CD4-positive, alpha-beta T cell treated with Interleukin-6 at 100 ng/mL for 8 hours (primary cell): ENCODE measurements at regions not wholly inside any gene's neighbourhood (a gene's known extent, or its start where the extent isn't known, plus 50 kb on each side); places are given as distances from the start of the nearest gene placed in this dataset.

ENCODE experiments used
- DNase-seq: peaks from one replicate; pipeline ENCODE4 v3.0.0-alpha.2; 2020; ENCODE audit warnings: mixed read lengths, low spot score

- no peak for DNase-seq
These were observed 188.8 kb downstream of the TSHZ3 start for GRCh38 chr19:31160336-31160926.

DNA sequence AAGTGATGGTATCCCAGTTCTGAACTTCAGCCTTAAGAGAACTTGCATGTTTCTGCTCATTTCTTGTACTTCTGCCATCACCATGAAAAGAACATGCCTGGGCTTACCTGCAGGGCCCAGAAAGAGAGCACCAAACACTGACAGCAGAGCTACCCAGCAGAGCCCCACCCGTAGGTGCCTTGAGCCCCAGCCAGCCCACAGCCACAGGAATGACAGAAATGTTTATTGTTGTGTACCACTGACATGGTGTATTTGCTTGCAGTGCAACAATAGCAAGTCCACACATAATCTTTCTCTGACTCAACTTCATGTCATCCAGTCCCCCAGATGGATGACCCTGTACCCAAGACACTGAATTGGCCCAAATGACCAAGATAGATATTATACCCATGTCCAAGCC is 195.2 kb downstream of the TSHZ3 start:
- DNase-seq, result no peak

- DNase-seq, result no peak
These were observed 196.3 kb downstream of the TSHZ3 start for GRCh38 chr19:31152906-31153305.

GRCh38 chr19:31149441-31149941 is 199.7 kb downstream of the TSHZ3 start:
- no peak for DNase-seq

DNA sequence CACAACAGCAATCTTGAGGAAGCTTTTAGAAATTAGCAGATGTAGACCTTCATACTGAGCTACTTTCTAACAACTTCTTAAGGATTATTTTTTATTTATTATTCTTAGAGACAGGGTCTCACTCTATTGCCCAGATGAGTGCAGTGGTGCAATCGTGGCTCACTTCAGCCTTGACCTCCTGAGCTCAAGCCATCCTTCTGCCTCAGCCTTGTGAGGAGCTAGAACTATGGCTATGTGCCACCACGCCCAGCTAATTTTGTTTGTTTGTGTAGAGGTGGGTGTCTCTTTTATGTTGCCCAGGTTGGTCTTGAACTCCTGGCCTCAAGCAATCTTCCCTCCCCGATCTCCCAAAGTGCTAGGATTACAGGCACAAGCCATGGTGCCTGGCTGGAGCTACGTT is 200.6 kb downstream of the TSHZ3 start:
- no peak for DNase-seq

DNA sequence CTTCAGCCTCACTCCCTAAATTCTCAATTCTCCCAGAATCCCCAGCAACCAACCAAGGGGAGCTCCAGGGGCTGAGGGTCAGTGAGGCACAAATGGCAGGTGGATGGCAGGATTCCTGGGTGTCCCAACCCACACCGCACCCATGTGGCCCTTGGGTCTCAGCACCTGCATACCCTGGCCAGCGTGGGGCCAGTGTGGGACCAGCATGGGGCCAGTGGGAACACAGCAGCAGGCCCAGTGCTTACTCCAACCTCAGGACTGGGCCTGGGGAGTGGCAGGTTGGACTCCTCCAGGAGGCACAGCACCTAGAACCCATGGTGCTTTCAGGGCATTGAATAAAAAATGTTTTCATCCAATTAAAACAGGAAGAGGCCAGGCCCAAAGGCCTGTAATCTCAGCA is 202.0 kb downstream of the TSHZ3 start:
- no peak for DNase-seq

GRCh38 chr19:31146546-31147183 is 202.6 kb downstream of the TSHZ3 start:
- DNase-seq, result no peak

DNA sequence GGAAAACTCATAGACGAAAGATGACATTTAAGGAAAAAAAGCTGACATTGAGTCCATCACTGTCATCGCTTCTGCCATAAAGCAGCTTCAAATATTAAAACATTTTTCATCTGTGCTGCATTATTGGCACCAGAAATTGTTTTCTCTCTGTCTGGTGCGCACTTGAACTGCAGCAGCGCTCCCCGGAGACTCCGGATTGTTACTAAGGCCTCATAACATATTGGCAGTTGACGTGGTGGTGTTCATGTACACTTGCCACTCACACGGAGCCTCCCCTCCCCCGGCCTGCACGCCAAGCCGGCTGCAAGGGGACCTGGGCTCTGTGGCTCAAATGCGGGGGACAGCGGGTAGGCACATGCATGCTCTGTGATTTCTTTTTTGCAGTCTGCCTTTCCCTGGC is 203.2 kb downstream of the TSHZ3 start:
- DNase-seq, result no peak

DNA sequence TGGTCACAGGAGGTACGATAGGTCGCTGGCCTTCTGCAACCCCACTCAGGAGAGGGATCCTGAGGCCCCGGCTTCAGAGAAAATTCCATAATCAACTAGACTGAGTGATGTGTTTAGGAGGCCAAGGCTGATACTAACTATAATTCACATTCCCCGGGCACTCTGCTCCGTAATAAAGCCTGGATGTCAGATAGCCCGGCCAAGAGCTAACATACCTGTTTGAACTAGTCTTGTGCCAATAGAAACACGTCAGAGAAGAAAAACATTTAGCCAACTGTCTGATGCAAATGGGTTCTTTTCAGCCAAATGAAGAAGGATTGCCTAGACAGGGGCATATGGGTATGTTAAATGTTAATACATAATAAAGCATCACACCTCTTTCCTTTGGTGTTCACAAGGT is 204.2 kb downstream of the TSHZ3 start:
- DNase-seq, result no peak

DNA sequence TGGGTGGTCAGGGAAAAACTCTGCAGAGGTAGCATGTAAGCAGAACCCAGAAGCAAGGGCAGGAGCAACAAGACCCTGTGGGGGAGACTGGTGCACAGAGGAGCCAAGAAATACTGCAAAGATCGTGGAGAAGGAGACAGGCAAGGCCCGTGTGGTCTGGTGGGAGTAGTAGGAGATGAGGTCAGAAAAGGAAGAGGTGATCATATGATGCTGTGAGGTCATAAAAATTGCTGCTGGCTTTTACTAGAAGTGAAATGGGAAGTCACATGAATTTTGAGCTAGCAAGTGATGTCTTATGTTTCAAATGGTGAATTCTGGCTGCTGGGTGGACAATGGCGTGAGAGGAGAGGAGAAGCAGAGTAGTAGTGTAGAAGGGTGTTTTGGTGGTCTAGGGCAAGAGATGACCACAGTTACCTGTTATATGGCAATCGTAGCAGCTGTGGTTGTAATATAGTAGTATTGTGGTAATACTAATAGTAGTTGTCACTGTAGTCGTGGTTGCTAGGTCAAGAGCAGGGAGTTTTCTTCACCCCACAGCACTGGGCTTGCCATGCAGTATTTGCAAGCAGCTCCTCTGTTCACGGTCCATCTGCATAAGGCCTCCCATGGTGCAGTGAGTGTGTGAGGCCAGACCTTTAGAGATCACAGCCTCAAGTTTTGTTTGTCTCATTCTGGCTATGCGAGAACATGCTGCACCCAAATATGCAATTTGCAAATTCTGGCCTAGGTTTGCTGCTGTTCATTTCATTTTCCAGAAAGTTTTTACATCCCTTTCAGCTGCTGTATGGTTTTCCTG is 205.0 kb downstream of the TSHZ3 start:
- DNase-seq, result no peak

DNA sequence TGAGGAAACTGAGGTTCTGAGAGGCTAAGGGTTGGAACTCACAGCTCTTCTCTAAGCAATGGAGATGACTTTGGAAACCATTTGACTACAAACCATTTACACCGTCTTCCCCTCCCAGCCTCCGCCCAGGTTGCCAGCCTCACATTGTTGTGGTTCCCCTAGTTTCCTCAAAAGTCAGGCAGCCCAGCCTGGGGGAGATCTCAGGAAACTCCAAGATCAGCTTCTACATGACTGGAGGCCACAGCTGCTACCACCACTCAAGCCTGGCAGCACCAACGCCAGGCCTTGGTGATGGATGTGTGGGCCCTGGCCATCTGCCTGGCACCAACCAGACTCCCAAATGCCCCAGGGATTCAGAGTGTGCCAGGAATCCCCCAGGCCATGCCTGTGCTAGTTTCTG is 207.9 kb downstream of the TSHZ3 start:
- DNase-seq, result no peak

GRCh38 chr19:31140717-31141116 is 208.5 kb downstream of the TSHZ3 start:
- no peak for DNase-seq

GRCh38 chr19:31139871-31140505 is 209.2 kb downstream of the TSHZ3 start:
- no peak for DNase-seq

- DNase-seq, result no peak
These were observed 211.2 kb downstream of the TSHZ3 start for GRCh38 chr19:31138077-31138476.

GRCh38 chr19:31135841-31136240 is 213.4 kb downstream of the TSHZ3 start:
- DNase-seq, result no peak

- DNase-seq, result no peak
These were observed 216.5 kb downstream of the TSHZ3 start for GRCh38 chr19:31132753-31133110.

DNA sequence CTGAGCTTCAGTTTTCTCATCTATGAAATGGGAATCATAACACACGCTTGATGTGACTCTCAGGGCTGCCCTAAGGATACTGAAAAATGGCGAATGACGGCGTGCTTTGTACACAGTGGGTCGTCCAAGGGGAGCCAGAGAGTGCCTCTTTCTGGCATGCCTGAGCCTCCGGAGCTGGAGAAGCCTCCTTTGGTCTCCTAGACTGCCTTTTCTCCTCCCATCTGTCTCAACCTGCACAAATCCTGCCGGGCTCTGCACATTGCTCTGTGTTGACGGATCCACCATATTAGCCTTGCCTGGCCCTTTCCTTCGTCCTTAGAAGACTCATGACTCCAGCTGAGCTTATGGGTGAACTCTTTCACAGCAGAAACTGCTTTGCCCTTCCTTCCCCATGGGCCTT is 220.9 kb downstream of the TSHZ3 start:
- DNase-seq, result no peak

DNA sequence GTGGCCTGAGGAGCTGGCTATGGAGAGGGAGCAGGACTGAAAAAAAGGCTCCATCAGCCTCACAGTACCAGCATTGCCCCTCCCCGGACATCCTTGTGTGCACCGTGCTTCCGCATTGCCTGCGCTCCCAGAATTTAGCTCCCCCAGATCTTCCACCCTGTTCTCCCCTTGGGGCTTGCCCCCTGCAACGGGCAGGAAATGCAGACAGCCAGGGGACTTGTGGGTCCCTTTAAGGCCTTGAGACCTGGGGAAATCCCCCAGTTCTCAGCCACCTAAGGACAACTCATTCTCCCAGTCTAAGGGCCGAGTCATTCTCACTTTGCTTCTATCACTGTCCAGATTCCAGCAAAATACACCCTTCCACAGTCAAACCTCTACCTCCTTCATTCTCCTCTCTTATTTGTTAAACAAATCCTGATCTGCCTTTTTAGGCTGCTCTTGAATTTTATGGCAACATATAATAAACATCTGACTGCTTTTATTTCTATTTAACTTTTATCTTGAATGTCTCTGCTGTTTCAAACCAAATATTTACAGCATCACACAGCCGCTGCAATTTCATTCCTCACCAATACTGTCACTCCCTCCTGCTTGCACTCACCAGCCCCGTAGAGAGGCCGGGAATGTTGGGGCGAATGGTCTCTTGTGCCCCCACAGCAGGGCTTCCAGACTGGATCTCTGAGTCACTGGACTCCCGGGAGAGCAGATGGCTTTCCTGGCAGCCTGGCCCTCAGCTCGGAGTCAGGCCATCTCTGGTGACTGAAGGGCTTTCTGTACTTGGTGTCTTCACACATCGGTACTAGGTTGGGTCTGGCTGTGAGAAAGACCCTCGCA is 221.9 kb downstream of the TSHZ3 start:
- no peak for DNase-seq

DNA sequence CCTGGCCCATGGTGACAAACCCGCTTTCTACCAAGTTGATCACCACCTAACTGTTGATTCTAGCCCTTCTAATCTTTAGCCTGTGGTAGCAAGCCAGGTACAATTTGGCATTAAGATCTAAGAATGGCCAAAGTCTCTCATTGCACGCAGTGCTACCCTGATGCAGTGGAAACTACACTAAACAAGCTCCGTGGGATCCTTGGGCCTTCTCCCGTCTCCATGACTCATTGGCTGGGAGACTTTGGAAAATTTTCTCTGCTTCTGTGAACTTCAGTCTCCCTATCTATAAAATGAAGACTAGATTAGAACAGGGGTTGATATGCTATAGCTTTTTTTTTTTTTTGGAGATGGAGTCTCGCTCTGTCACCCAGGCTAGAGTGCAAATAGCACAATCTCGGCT is 223.0 kb downstream of the TSHZ3 start:
- no peak for DNase-seq

GRCh38 chr19:31125071-31125470 is 224.2 kb downstream of the TSHZ3 start:
- DNase-seq, result no peak

DNA sequence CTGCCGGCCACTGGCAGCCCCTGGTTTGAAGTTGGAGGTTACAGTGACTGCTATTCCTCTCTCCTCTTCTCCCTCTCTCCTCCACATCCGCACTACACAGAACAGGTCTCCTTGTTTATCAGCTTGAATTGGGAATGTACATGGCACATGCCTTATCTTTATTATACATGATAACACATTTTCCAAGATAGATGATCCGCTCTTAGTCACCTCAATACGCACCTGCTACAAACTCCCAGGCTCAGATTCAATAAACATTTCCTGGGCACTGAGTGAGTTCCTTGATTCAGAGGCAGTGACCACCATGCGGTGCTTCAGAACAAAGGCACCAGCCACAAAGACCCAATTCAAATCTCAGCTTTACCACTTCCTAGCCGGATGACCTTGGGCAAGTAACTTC is 227.7 kb downstream of the TSHZ3 start:
- no peak for DNase-seq

DNA sequence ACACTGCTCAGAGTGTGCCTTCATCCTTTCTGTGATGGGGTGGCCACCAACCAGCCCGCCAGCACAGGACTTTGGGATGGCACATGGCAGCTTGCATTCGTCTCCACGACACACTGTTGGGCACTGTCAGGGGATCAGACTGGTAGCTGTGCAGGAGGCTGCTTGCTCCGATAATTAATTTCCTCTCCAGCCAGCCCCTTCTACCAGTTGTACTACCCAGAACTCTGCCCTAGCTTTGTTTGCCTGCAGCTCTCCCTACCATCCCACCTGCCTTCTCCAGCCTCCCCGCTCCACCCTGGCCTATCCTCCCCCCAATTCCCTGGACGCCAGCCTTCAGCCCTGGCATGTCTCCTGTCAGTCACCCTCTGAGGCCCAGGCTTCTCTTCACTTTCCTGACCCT is 228.3 kb downstream of the TSHZ3 start:
- no peak for DNase-seq
